ENCODE measurements at regions not wholly inside any gene's neighbourhood (a gene's known extent, or its start where the extent isn't known, plus 50 kb on each side); places are given as distances from the start of the nearest gene placed in this dataset.
"Not testable (repeated sequence)": the region's sequence is repeated elsewhere in the genome, so short reads cannot be mapped to it uniquely, and the experiment has no call there.

- no peak for DNase-seq
These were observed 109.3 kb upstream of the FOXB1 start for GRCh38 chr15:59894835-59895234.

- no peak for DNase-seq
These were observed 111.1 kb upstream of the FOXB1 start for GRCh38 chr15:59892985-59893384.

GRCh38 chr15:59887870-59888269 lies 116.2 kb upstream of the FOXB1 start:
- DNase-seq: not testable (repeated sequence)

GRCh38 chr15:59887211-59887610 lies 116.9 kb upstream of the FOXB1 start:
- no peak for DNase-seq

- no peak for DNase-seq
These were observed 117.7 kb upstream of the FOXB1 start for GRCh38 chr15:59886441-59886840.

GRCh38 chr15:59885832-59886231 lies 118.3 kb upstream of the FOXB1 start:
- peak; percentile 79 for DNase-seq

DNA sequence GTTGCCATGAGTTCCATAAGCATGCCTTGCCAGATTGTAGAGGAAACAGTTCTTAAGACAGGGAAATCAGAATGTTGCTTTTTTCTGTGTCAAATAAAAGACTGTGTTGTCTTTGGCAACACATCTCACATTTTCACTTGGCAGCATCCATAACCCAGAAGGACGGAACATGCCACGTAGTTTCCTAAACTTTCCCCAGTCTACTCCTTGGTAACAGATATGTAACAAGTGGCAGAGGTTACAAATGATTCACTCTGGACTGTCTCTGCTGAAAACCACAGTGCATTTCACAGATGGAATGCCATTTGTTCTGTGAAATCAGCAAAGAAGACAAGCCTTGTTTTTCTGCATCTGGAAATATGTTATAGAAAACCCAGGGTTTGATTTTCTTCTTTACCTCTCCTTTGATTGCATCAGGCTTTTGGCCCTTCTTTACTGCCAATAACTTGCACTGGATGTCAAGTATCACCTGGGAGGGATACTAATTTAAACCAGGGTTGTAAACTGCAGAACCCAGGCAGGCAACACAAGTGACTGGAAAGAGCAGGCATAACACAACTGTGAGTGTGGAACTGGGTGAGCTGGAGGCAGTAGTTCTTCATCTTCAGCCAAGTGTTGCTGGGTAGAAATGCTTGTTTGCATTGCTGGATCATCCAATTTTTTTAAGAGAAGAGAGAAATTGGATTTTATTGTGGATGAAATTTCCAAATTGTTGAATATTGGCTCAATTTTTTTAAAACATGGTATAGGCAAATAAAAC lies 124.4 kb upstream of the FOXB1 start:
- DNase-seq: no peak

DNA sequence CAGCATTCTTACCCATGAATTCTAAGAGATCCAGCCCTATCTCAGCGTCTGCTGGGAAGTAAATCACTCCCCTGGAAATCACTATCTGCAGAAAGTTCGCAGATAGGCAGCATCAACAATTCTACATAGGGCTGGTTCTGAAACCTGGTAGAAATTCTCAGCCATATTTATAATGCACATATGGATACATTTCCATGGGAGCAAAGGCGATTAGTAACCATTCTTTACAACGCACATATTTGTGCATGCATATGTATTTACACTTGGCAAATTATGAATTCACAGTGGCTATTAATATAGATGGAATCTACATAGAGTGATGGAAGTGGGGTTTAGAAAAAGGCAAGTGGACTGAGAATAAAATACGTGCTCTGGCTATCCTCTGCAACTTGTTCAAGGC lies 128.0 kb upstream of the FOXB1 start:
- no peak for DNase-seq

GRCh38 chr15:59873644-59874272 lies 130.4 kb upstream of the FOXB1 start:
- no peak for DNase-seq

DNA sequence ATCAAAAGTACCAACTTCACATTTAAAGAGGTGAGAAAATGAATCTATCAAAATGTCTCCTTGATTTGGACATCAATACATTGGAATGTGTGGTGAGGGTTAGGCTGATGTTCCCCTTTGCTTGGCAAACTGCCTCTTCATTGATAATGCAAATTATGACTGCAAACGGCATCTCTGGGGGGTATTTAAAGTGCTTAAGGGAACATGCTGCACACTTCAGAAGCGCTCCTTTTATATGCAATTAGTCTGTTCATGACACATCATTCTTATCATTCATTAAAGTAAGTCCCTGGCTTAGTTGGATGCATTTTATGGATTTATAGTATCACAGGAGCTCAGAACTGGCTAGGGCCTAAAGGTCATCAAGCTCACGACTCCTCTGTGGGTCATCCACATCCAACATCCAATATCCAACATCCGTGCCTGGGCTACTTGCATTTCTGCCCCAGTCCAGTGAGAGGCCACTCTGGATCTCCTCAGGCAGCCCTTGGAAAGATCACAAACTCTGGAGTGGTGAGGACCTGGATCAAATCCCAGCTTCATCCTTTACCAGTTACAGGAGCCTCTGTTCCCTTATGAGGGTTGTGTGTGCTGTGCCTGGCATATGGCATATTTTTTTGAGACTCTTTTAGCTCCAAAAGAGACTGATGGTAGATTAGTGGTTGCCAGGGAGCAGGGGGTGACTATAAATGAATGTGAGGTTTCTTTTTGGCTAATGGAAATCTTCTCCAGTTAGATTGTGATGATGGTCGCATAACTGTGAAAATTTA lies 136.8 kb upstream of the FOXB1 start:
- no peak for DNase-seq

DNA sequence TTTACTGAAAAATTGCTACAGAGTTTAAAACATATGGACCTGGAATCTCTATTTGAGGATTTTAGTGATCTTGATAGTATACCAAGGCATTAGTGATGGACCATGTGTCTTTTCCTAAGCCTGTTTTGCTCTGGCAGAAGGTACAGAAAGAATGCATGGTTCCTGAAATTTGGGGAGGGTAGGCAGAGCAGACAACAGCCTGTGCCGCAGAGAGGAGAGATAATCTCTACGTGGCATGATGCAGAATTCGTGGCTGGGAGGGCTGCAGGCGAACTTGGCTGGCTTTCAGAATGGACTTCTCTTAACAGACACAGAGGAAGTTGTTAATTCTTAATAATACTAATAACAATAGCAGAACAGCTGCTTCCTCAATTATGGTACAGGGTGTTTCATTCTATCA lies 137.5 kb upstream of the FOXB1 start:
- no peak for DNase-seq

DNA sequence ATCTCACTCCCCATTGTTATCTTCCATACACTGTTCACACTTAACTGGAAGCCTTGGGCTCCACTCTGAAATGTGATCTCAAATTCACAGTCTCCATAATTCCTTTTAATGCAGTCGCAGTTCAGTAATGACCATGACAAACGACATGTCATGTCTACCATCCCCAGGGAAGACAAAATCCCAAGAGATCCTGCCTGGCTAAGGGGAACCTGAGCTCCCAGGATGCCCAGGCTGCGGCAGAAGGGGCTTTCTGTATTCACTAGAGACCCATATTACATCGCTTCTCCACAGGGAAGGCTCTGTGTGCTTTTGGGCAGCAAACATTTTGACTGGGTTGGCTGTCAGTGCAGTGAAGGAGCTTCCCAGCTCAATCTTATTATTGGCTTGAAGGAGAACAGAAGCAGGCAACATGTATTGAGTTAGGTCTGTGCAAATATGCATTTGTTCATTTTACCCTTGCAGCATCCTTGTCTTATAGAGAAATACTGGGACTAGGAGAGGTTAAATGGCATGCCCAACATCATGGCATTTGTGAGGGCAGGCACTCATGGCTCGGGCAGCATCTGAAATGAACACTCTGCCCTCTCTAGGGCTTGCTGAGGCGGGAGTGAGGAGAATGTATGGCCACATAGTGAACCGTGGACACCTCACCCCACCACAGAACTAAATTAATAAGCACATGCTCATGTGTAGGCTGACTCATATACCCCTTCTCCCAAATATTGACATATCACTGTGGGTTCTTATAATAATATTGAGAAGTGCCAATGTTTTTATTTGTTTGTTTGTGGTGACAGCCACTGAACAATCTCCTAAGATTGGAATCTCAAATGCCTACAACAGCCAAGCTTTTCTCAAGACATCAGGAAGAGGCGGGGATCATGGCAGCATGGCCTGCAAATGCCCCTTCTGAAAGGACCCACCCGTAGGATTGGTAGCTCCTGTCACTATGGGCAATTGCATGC lies 141.6 kb upstream of the FOXB1 start:
- no peak for DNase-seq

DNA sequence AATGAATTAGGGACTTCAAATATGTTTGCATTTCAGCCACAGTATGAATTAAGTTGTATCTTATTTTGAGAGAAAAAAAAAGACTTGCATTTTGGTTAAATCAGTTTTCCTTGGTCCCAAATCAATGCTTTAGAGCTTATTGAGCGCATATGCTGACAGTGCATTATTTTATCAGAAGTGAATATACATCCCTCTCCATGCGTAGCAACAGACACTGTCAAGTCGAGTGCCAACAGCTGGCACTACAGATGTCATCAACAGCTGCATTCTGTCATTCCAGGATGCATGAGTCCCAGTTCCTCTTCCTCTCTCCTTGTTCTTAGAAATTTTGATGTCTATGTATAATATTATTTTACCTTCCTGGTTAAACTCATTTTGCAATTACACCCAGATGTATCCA lies 156.1 kb upstream of the FOXB1 start:
- no peak for DNase-seq

GRCh38 chr15:59845942-59846499 lies 156.9 kb upstream of the BNIP2 start:
- no peak for DNase-seq

DNA sequence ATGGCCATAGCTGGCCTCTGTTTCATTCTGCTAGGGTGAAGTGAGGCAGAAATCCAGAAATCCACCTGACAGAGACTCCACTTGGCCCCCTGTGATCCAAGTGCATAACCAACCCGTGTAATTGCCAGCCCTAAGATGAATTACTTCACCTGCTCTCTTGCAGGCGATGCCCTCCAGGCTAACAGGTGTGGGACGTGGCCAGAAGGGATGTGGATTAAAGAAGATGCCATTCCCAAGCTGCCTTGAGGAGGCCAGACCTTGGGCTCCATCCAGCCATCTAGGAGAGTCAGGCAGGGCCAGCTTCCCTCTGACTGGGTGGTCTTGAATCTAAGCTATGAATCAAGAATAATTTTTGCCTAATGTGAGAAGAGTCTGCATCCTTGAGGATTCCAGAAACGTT lies 154.5 kb upstream of the BNIP2 start:
- DNase-seq: no peak

- no peak for DNase-seq
These were observed 151.9 kb upstream of the BNIP2 start for GRCh38 chr15:59841036-59841435.

DNA sequence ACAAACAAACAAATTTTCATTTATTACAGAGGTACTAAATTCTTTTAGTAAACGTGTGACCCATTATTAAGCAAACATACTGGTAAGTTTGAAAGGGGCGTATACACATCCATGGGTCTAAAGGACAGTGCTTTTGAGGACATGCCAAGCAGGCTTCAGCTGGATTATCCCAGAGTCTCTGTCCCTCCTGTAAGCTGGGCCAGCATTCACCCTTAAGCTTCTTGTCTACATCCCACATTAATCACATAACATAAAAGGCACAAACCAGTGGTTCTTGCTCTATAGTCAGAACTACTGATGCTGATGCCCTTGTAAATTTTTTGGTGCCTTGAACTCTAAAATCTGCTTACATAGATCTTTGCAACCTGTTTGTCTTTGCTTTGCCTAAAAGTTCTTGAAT lies 150.8 kb upstream of the BNIP2 start:
- no peak for DNase-seq

- no peak for DNase-seq
These were observed 149.8 kb upstream of the BNIP2 start for GRCh38 chr15:59838900-59839299.

DNA sequence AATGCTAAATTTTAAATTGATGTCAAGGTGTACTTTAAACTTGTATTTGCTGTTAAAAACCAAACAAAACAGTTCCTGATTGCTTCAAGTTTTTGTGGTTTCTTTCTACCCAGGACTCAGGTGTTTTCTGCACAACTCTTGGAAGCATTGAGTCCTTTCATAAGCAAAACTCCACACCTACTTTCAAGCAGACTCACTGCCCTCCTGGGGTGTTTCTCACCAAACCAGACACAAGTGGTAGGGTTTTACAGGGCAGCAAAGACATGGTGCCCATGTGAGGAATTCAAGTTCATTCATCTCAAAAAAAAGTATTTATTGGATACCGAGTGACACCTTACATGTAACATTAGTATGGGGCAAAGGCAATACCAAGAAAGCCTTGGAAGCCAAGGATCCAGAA lies 146.7 kb upstream of the BNIP2 start:
- no peak for DNase-seq

DNA sequence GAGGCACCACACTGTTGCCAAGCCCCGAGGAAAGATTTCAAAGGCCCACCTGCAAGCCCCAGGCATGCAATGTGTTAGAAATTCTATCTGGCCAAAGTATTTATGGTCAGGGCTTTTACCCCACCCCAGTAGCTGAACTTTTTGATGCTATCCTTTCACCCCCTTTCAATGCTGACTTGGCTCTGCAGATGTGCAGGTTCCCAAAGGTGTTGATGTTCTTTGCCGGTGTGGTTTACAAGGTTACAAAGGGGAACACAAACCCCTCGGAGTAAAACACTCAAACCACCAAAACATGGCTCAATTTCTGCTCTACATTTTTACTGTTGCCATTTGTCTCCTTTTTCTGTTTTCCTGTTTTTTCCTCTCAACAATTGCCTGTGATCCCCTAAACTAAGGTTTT lies 145.4 kb upstream of the BNIP2 start:
- DNase-seq: no peak

GRCh38 chr15:59833366-59833765 lies 144.2 kb upstream of the BNIP2 start:
- DNase-seq: peak; percentile 13

- no peak for DNase-seq
These were observed 141.8 kb upstream of the BNIP2 start for GRCh38 chr15:59830873-59831272.

DNA sequence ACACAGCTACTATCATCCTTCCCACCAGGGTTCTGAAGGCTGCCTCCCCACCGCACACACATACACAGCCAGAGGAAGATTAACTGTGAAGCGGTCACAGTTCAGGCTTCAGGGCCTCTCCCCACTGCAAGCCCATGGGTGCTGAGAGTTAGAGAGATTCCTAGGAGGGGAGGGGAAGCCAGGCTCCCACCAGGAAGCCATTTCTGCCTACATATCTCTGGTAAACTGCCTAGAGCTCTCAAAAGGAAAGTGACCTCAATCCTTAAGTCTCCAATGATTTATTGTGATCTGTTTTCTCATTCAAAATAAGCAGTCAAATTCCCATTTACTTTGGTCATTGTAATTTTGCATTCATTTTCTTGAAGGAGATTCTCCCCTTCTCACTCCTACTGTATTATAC lies 141.0 kb upstream of the BNIP2 start:
- DNase-seq: no peak

Data from NCI-H187 treated with DMSO at 0.1 percent for 48 hours (cell line).